ENCODE measurements at regions not wholly inside any gene's neighbourhood (a gene's known extent, or its start where the extent isn't known, plus 50 kb on each side); places are given as distances from the start of the nearest gene placed in this dataset.
"Not testable (repeated sequence)": the region's sequence is repeated elsewhere in the genome, so short reads cannot be mapped to it uniquely, and the experiment has no call there.

DNA sequence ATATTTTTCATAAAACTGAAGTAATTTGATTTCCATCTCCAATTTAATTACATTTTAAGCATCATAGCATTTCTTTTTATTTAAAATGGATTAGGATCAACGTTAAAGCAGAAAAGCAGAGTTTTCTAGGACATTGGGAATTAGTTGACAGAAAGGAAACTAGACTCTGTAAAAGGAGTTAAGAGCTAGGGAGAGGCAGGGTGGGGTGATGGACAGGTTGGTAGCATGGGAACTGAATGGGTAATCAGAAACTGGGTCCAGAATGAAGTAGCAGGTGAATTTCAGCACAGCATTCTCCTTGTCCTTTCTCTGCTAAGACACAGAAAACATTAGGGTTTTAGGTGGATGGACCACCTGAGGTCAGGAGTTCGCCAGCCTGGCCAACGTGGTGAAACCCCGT is 97.6 kb downstream of the ANAPC4 start:
- no peak for DNase-seq

DNA sequence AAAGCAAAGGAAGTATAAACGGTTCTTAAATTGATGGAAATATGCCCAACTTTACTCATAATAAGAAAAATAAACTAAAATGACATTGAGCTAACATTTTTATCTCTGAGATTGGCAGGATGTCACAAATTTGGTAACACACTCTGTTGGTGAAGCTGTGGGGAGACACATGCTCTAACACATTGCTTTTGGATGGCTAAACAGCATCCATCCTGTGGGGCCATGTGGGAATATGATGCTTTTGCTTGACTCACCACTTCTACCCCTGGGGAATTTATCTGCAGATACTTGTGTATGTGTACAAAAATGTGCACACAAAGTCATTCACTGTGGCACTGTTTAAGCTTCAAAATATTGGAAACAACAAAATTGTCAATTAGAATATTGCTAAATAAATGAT is 100.2 kb downstream of the ANAPC4 start:
- no peak for DNase-seq

DNA sequence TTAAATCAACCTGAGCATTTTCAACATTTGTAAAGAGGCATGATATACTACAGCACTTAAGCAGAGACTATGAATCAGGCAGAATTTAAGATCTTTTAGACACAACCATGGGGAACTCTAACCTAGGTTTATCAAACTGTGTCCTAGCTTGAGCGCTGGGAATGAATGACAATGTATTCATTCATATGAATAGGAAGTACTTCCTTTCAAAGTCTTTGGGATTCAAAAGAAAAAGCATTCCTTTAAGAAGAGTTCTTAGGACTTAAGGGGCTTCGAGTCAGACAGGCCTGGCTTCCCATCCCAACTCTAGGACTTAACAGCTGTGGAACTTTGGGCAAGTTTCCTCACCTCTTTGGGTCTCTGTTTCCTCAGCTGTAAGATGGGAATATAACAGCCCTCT is 104.6 kb downstream of the ANAPC4 start:
- no peak for DNase-seq

DNA sequence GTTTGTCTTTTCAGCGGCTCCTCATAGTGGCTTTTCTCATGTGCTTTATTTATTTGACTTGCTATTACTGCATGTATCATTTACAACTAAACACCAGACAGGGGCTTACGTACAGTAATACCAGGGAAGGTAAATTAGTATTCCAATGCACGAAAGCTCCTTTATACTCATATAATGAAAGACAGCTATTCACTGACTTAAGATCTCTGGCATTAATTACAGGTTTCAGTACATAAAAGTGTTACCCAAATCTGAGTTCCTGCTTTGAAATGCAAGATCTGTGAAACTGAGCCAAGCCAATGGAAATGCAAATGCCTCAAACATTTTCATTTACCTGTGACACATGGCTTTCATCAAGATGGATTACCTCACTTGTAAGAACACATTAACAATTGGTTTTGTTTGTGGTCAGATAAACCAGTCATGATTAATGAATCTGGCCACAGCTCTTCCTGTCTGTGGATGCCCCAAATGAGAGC is 107.2 kb downstream of the ANAPC4 start:
- DNase-seq = no peak

DNA sequence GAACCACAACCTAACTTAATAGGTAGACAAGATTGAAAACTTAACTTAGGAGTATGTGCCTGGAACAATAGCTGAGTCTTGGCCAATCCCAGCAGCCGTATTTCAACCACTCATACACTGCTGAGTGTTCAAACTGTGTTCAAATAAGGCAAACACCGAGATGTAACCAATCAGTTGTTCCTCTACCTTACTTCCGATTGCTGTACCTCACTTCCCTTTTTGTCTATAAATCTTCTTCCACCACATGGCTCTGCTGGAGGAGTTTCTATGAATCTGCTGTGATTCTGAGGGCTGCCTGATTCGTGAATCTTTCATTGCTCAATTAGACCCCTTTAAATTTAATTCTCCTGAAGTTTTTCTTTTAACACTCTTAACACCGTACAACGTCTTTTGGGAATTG is 108.0 kb downstream of the ANAPC4 start:
- DNase-seq = no peak

DNA sequence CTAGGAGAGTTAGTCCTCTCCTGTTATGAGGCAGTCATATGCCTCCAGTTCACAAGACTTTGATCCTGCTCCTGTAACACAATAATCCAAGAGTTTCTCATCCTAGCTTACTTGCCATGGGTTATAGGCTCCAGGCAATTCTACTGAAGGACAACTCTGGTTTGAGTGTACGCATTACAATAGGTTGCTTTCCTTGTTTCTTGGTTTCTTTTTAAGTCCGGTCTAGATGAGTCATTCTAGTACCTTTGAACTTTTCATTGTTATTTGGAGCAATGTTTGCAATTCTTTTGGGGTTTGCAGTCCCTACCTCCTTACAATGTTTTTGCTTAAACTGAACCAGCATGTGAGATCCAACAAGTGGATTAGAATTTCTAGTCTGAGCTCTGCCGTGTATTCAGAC is 109.1 kb downstream of the ANAPC4 start:
- DNase-seq = no peak

DNA sequence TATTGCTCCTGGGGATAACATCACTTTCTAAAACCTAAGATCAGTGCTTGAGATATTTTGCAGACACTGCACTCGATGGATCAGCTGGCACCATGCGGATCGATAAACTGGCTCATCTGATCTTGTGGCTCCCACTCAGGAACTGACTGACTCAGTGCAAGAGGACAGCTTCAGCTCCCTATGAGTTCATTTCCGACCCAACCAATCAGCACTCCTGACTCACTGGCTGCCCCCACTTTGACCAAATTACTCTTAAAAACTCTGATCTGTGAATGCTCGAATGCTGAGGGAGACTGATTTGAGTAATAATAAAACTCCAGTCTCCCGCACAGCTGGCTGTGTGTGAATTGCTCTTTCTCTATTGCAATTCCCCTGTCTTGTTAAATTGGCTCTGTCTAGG is 110.1 kb downstream of the ANAPC4 start:
- DNase-seq = no peak

DNA sequence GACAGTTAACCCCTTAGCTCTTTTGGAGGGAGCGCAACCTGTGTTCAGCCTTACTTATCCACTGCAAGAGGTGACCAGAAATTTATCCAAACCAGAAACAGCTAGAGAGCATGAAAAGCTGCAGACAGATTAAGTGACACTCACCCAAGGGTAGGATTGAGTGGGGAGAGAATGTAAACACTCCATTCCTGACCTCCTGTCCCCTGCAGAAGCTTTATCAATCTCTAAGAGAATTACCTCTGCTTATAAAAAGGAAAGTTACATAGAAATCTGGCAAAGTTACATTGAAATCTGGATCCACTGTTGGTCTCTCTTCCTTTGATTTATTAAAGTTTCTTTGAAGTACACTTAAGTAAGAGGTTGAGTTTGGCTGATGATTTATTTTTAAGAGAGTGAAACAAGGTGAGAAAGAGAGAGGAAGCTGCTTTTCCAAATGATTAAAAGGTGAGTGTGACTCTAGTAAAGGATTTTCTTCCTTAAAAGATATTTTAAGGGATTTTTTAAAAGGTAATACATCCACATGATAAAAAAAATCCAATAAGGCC is 112.3 kb downstream of the ANAPC4 start:
- DNase-seq = no peak

DNA sequence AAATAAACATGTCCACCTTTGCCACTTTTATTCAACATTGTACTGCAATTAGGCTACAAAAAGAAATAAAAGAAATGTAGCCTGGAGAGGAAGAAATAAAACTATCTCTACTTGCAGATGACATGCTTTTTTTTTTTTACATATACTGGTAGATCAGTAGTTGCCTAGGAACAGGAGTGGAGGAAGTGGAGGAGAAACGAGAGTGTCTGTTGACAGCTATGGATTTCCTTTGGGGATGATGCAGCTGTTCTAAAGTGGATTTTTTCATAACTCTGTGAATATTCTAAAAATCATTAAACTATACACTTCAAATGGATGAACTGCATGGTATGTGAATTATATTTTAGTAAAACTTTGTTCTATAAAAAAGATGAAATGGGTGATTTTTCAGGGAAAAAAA is 116.4 kb downstream of the ANAPC4 start:
- no peak for DNase-seq

DNA sequence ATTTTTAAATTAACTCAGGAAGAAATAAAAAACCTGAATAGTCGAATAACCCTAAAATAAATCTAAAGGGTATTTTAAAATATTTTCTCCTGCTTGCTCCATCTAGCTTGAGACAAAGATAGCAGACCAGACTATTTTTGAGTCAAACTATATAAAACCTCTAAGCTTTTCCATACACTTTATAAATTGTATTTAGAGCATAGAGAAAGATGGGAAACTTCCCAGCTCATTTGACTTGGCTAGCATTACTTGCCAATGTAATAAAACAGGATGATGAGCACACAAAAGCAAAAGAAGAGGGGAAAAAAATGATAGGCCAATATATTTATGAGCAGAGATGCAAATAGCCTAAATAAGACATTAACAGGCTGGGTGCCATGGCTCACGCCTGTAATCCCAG is 117.1 kb downstream of the ANAPC4 start:
- no peak for DNase-seq

DNA sequence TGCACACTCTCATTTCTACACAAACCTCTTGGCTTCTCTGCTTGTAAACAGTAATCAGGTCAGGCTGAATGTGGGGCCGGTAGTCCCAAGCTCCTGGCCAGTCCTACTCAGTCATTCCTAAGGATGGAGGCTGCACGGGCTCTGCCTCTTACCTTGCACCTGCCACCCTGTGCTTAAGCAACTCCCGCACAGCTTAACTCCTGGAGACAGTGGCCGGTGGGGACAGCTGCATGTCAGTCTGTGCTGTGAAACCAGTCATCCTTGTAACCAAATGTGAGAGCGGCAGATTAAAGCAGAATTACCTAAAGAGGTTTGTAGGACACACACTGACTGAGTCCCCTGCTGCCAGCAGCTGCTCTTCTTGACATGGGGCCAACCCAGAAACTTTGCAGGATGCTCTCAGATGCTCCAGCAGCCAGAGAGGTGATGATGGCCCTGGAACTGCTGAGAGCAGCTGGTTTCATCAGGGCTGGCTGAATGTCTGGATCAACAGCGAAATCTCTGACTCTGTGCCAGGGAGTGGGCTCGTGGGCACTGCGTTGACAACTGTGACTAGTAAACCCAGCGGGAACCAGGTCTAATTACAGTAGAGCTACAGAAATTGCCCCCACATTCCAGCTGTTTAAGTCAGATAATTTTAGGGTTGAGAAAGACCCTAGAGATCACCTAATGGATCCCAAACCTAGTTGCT is 123.7 kb downstream of the ANAPC4 start:
- DNase-seq = peak; percentile 81

DNA sequence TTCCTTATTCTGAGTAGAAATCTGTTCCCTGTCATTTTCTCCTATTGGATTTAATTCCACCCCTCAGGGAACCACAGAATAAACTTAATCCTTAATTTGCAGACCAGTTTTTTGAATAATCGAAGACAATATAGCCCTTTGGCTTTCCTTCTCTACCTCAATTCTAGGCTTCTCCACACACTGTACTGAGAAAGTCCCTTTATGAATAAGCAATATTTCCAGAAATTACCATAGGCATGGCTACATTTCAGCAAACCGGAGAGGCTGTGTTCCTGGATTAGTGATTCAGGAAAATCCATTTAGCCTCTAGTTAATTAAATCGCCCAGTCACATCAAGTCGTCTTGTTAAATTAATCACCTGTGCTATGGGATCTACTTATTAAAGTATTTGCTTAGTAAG is 125.1 kb downstream of the ANAPC4 start:
- DNase-seq = no peak

DNA sequence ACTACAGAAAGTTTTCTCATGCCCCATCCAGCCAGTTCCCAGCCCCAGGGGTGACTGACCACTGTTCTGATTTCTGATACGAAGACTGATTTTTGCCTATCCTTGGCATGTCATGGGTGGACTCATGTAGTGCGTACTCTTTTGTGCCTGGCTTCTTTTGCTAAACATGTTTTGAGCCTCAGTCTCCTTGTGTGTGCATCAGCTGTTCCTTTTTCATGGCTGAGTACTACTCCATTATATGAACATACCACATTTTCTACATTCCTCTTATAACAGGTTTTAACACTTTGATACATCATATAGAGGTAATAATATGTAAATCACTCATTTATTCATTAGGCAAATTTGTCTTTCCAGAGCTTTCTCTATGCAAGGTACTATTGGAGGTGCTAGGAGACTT is 126.7 kb downstream of the ANAPC4 start:
- no peak for DNase-seq

DNA sequence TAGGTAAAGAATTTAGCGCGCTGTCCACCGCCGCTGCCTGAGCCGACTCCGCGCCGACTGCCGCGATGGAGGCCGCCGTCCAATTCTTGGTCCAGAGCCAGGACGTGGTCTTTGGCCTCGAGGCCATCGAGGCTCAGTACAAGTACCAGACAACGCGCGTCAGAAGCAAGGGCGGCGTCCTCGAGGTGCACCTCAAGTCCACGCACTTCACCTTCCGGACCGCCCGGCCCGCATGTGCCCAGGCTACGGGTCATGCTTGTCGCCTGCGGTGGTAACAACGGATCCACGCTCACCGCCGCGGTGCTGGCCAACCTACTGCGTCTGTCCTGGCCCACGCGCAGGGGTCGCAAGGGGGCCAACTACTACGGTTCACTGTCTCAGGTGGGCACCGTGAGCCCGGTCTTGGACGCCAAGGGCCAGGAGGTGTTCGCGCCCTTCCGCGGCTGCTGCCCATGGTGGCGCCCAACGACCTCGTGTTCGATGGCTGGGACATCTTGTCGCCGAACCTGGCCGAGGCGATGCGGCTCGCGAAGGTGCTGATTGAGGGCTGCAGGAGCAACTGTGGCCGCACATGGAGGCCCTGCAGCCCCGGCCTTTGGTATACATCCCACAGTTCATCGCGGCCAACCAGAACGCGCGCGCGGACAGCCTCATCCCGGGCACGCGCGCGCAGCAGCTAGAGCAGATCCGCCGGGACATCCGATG is 128.0 kb downstream of the ANAPC4 start:
- no peak for DNase-seq

DNA sequence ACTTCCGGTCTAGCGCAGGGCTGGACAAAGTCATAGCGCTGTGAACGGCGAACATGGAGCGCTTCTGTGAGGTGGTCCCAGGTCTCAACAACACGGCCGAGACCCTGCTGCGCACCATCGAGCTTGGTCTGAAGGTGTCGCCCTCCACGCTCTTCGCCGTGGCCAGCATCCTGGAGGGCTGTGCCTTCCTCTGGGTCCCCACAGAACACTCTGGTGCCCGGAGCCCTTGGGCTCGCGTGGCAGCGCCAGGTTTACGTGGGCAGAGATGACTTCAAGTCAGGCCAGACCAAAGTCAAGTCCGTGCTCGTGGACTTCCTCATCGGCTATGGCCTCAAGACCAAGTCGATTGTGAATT is 128.6 kb downstream of the ANAPC4 start:
- no peak for DNase-seq

DNA sequence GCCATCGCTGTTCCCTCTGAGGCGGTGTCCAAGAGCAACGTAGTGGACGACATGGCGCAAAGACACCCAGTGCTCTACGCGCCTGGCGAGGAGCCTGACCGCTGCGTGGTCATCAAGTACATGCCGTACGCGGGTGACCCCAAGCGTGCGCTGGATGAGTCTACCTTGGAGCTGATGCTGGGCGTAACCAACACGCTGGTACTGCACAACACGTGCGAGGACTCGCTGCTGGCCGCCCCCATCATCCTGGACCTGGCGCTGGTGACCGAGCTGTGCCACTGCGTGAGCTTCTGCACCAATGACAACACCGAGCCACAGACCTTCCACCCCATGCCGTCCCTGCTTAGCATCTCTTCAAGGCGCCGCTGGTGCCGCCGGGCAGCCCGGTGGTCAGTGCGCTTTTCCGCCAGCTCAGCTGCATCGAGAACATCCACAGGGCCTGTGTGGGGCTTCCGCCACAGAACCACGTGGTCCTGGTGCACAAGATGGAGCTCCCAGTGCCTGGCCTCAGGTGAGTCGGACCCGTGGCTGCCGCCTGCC is 129.0 kb downstream of the ANAPC4 start:
- DNase-seq = no peak

DNA sequence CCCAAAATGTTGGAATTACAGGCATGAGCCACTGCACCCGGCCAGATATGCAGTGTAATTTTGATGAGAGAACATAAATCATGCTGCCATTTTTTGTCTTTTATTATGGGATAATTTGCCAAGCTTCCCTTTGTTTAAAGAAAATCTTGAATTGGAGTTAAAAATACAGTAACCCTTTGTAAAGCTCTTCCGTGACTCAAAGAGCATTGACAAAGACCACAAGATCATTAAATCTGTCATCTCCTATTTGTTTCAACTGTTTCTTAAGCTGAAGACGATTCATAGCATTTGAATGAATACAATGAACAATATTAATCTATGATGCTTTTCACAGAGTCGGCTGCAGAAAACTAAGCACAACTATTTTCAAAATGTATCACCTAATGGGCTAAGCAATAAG is 132.6 kb downstream of the ANAPC4 start:
- no peak for DNase-seq

DNA sequence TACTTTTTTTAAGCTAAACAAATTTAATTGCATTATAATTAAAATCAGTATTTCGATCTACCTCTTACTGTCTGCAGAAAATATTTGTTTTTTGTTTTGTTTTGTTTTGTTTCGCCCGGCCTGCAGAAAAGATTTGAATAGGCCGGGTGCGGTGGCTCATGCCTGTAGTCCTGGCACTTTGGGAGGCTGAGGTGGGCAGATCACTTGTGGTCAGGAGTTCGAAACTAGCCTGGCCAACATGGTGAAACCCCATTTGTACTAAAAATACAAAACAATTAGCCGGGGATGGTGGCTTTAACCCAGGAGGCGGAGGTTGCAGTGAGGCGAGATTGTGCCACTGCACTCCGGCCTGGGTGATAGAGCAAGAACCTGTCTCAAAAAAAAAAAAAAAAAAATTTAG is 134.8 kb downstream of the ANAPC4 start:
- DNase-seq = not testable (repeated sequence)

DNA sequence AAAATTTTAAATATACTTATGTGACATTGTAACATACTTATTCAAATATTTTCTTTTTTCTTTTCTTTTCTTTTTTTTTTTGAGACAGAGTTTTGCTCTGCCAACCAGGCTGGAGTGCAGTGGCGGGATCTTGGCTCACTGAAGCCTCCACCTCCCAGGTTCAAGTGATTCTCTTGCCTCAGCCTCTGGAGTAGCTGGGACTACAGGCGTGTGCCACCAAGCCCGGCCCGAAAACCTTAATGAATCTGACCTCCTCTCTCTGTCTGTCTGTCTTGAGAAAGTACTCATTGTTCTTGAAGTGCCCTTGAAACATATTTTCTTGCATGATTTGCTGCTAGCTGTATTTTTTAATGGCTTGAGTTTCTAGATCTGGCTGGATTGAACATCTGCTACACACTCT is 136.8 kb downstream of the ANAPC4 start:
- DNase-seq = no peak

DNA sequence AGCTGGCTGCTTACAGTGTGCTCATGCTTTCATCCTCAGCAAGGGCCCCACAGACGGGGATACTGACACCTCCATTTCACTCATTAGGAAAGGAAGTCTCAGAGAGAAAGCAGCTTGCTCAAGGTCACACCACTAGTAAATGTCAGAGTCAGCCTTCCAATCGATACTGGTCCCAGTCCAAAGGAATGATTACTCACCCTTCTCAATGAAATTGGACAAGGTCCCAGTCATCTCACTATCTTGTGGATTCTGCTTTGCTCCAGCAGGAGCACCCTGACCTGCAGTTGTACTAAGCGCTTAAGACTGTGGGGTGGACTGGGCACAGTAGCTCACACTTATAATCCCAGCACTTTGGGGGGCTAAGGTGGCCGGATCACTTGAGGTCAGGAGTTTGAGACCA is 132.2 kb upstream of the SLC34A2 start:
- DNase-seq = no peak

DNA sequence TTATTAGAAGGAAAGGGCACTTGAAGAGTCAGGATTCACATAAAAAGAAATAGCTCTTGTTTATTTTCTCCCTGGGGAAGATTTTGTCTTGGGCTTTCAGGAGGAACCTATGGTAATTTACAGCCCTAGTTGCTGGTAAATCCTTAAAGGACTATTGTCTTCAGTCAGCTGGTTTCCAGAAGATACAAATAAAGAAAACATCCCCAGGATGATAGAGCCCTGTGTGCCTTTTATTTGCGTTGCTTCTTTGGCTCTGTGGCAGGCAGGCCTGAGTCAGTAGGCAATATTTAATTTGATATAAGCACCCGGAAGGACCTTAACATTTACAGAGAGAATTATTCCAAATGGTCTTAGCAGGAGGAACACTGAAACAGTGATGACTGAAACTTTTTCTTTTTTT is 131.0 kb upstream of the SLC34A2 start:
- DNase-seq = no peak

DNA sequence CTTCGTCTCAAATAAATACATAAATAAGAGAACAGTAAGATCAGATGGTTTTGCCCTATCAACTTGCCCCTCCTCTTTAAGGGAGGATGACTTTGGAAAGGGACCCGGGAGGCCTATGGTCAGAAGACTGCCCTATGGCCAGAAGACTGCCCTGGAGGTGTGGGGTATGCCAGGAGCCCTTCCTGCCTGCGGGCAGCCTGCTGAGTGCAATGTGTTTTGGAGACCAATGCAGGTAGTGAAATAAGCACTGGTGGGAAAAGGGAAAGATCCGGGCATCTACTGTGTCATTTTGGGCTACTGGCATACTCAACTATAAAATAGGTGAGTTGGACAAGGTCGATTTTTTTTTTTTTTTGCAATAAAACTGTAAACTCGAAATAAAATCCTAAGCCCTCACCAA is 129.8 kb upstream of the SLC34A2 start:
- no peak for DNase-seq

DNA sequence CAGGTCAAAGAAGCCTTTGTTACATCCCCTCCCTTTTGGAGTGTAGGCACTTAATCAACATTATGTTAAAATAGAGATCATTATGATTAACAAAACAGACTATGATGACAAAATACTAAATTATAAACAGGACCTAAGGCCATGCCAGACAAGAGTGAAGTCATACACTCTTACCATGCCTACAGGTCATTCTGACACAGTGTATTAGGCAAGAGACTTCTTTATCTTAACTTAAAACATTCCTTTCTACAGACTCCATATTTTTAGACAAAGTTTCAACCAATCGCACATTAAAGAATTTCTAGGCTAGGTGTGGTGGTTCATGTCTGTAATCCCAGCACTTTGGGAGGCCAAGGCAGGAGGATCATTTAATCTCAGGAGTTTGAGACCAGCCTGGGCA is 128.6 kb upstream of the SLC34A2 start:
- DNase-seq = no peak

DNA sequence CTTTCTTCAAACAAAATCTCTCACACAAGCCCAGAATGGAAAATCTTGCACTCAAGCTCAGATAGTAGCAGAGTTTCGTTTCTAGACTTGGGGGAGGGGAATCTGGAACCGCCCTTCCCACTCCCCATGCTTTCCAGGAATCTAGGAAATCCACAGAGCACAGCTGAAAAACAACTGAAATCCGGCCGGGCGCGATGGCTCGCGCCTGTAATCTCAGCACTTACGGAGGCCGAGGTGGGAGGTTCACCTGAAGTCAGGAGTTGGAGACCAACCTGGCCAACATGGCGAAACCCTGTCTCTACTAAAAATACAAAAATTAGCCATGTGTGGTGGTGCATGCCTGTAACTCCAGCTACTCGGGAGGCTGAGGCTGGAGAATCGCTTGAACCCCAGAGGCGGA is 127.3 kb upstream of the SLC34A2 start:
- no peak for DNase-seq
